Fibroblast of mammary gland (primary cell): ENCODE measurements at regions not wholly inside any gene's neighbourhood (a gene's known extent, or its start where the extent isn't known, plus 50 kb on each side); places are given as distances from the start of the nearest gene placed in this dataset.
A peak's percentile ranks its signal among the peaks of the same experiment; 100 is the strongest.

ENCODE experiments used
- DNase-seq: peaks from one replicate; pipeline ENCODE4 v3.0.0-alpha.2; 2010; ENCODE audit warnings: low read depth
- H3K4me3 ChIP-seq: 2 replicates; pipeline ENCODE4 v1.5.1; 2011; ENCODE audit warnings: low read depth, mild to moderate bottlenecking, low read length, moderate library complexity; ENCODE audit not compliant: control insufficient read depth
- TF ChIP-seq, protein P1 (sequence below): conservative IDR thresholded peaks from 2 replicates; pipeline ENCODE4 v1.5.1; 2011; ENCODE audit warnings: low read depth, low read length, inconsistent platforms; ENCODE audit not compliant: control insufficient read depth, insufficient read depth

DNA sequence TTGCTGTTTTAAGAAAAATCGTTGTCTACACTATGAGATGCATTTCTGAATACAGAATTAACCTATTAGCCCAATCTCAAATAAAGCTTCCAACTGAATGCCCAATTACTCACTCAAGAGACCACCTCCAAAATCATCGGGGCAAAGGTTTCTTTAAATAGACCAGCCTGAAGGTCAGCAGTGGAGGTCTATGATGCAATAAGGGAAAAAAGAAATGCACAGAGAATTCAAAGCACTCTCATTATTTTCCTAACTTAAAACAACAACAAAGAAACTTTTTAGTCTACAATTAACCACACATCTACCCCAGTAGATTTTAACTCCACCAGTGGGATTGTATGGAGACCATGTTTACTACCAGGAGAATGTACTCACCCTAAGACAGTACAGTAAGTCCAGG lies 657.7 kb upstream of the CCDC54 start:
- no peak overlapping the region for H3K4me3 ChIP-seq
- DNase-seq = no peak
- TF ChIP-seq, protein P1, sequence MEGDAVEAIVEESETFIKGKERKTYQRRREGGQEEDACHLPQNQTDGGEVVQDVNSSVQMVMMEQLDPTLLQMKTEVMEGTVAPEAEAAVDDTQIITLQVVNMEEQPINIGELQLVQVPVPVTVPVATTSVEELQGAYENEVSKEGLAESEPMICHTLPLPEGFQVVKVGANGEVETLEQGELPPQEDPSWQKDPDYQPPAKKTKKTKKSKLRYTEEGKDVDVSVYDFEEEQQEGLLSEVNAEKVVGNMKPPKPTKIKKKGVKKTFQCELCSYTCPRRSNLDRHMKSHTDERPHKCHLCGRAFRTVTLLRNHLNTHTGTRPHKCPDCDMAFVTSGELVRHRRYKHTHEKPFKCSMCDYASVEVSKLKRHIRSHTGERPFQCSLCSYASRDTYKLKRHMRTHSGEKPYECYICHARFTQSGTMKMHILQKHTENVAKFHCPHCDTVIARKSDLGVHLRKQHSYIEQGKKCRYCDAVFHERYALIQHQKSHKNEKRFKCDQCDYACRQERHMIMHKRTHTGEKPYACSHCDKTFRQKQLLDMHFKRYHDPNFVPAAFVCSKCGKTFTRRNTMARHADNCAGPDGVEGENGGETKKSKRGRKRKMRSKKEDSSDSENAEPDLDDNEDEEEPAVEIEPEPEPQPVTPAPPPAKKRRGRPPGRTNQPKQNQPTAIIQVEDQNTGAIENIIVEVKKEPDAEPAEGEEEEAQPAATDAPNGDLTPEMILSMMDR = no peak

DNA sequence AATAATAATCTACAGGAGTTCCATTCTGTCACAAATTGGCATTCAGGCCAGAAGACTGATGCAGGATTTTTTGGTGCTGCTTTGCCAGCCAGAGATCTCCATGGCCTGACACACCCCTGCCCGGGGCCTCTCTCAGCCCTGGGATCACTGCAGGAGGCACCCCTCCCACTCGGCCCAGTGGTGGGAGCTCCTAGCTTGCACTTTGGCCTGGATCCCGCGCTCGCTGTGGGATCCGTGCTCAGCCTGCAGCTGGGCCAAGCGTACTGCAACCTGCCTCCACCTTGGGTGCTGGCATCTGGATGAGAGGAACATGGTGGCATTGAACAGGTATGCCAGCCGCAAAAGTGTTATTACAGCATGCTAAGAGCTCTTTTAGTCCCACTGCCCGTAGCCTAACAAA lies 656.7 kb upstream of the CCDC54 start:
- TF ChIP-seq, protein P1 = no peak
- DNase-seq = no peak
- no peak overlapping the region for H3K4me3 ChIP-seq

DNA sequence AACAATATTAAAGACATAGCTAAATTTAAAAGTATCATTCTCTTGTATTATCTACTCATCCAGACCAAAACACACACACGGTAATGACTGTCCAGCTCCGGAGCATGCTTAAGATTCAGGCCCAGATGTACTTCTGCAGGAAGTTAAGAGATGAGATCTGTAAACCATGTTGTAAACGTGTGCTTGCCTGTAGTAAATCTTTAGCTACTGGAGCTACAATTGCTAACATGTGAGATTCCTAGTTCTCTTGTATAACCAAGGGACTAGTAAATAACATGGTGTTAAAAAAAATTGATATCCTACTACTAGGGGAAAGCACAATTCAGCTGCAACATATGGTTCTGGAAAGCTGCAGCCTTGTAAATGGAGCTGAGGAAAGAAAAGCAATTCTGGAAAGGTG lies 651.7 kb upstream of the CCDC54 start:
- no peak overlapping the region for H3K4me3 ChIP-seq
- DNase-seq = no peak
- TF ChIP-seq, protein P1 = no peak

DNA sequence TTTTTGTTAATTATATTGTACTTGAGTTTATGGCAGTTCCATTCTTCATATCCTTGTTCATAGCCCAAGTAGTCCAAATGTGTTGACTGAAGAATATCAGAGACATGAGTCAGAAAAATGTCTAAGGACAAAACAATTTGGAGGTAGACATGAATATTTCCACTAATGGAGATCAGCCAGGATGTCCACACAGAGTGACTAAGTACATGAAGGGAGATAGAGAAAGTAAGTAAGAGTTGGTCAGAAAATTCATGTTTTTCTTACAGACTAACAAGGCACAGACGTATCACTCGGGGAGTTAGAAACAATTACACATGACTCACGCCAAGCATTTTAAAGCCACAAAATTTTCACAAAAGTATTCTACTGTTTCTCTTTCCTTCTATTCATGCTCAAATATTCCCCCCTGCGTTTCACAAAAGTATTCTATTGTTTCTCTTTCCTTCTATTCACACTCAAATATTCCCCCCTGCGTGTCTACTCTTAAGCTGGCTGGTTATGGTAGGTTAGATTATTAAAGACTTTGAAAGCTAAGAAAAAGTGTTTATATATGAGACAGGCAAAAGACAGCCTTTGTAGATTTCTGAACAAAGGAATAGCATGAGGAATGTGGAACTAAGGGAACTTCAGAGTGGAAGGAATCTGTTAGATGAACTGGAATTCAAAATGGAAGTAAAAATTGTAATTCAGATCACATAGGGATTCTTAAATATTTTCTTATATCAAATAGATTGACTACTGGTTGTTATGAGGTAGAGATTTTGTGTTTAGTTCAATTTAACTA lies 648.7 kb upstream of the CCDC54 start:
- DNase-seq = peak; percentile 97
- peak overlapping the region; percentile 21 for H3K4me3 ChIP-seq
- TF ChIP-seq, protein P1 = no peak

DNA sequence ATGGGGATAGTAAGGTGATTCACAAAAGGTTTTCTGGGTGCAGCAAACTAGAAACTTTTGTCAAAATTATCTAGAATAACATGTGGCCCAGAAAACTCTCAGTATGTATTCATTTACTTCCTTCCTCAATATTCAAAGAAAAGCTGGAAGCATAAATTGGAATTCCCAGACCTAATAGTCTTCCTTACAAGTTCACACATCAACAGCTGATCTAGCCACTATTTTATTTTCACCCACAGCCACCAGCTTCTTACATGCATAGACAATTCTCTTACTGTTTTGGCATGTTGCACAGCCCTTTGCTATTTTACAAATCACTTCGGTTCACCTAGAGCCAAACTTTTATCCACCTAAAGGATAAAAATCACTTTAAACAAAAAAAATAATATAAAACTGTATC lies 647.8 kb upstream of the CCDC54 start:
- DNase-seq = no peak
- H3K4me3 ChIP-seq = no peak overlapping the region
- TF ChIP-seq, protein P1 = no peak

DNA sequence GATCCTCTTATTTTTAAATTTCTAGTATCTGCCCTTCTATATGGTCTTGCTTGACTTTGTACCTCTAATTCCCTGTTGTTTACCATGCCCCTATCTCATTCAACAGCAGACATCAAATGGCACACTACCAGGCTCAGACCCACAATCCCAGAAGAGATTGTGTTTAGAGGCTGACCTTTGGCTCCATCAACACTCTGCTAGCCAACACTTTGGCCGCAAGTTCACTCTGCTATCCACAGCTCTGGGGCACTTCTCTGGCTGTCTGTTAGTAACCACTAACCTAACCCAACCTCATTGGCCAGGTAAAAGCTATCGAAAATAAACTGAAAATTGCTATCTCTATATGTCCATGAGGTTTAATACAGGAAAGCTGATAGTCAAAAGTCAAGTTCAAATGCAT lies 646.0 kb upstream of the CCDC54 start:
- TF ChIP-seq, protein P1 = no peak
- H3K4me3 ChIP-seq = no peak overlapping the region
- DNase-seq = no peak

DNA sequence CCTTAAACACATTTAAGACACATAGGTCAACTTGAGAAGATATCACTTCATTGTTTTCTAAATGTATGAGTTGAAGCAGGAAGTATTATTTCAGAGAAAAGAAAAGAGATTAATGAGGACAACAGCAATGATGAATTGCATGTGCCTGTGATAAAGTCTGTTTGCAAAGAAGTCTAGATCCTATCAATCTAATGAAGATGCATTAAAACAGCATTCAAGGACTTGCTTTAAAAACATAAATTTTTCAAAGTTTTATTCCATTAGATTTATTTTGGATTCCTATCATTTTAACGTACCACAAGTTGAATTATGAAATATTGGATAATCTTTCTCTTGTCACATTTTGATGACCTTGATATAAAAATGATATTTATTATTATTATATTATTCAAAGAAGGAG lies 642.5 kb upstream of the CCDC54 start:
- TF ChIP-seq, protein P1 = no peak
- no peak overlapping the region for H3K4me3 ChIP-seq
- DNase-seq = no peak
